Common myeloid progenitor, CD34-positive (primary cell): ENCODE measurements at regions not wholly inside any gene's neighbourhood (a gene's known extent, or its start where the extent isn't known, plus 50 kb on each side); places are given as distances from the start of the nearest gene placed in this dataset.

Source experiments
- CTCF ChIA-PET: fragments of 350-600 bp; sonication (Branson Sonifier 250); formaldehyde crosslinking; loops from one replicate; lab custom pipeline; 2021; ENCODE audit warnings: antibody characterized with exemption; lab: Charles Lee
- POLR2A ChIA-PET: fragments of 350-600 bp; sonication (Branson Sonifier 250); formaldehyde crosslinking; loops from one replicate; lab custom pipeline; 2021; ENCODE audit warnings: antibody characterized with exemption; lab: Charles Lee
- DNase-seq, 3 donors: peaks; one replicate each; pipeline versions ENCODE4 v3.0.0 to v3.0.0-alpha.2; 2013
- H3K27ac ChIP-seq, 2 experiments: 1 replicate in 1 of 2; 2 replicates in 1 of 2; pipeline ENCODE4 v1.7.0; 2013; ENCODE audit warnings: inconsistent platforms in 2 of 2, low read length in 2 of 2, mild to moderate bottlenecking in 2 of 2, low read depth in 1 of 2, moderate library complexity in 1 of 2; ENCODE audit not compliant: severe bottlenecking in 2 of 2, insufficient read depth in 1 of 2, poor library complexity in 1 of 2
- H3K27me3 ChIP-seq, 5 experiments: replicated peaks in 2 of 5; 1 replicate in 3 of 5; 2 replicates in 2 of 5; pipeline versions ENCODE4 v1.6.1 to v1.7.0; 2013; ENCODE audit warnings: low read length in 4 of 5, mild to moderate bottlenecking in 2 of 5, moderate library complexity in 2 of 5, inconsistent platforms in 1 of 5; ENCODE audit not compliant: insufficient read depth in 5 of 5, control insufficient read depth in 4 of 5
- H3K36me3 ChIP-seq, 4 experiments: 1 replicate in 2 of 4; 2 replicates in 2 of 4; pipeline versions ENCODE4 v1.6.1 to v1.7.0; 2013; ENCODE audit warnings: low read length in 3 of 4, control low read depth in 1 of 4, mild to moderate bottlenecking in 1 of 4; ENCODE audit not compliant: control insufficient read depth in 4 of 4, insufficient read depth in 4 of 4
- H3K4me1 ChIP-seq, 4 experiments: 1 replicate in 3 of 4; 2 replicates in 1 of 4; pipeline versions ENCODE4 v1.6.1 to v1.7.1; 2013; ENCODE audit warnings: low read length in 3 of 4, mild to moderate bottlenecking in 3 of 4, control low read depth in 1 of 4, inconsistent platforms in 1 of 4, moderate library complexity in 1 of 4; ENCODE audit not compliant: control insufficient read depth in 4 of 4, insufficient read depth in 4 of 4; ENCODE audit errors: control extremely low read depth in 1 of 4
- H3K4me3 ChIP-seq, 7 experiments: 1 replicate in 4 of 7; 2 replicates in 3 of 7; pipeline versions ENCODE4 v1.5.1 to v1.7.0; 2013; ENCODE audit warnings: mild to moderate bottlenecking in 7 of 7, low read length in 6 of 7, moderate library complexity in 6 of 7, inconsistent platforms in 2 of 7, low read depth in 2 of 7, control low read depth in 1 of 7; ENCODE audit not compliant: insufficient read depth in 4 of 7, control insufficient read depth in 1 of 7; ENCODE audit errors: extremely low read depth in 1 of 7
- H3K9me3 ChIP-seq, 5 experiments: 1 replicate in 4 of 5; 2 replicates in 1 of 5; pipeline versions ENCODE4 v1.6.1 to v1.7.1; 2013; ENCODE audit warnings: low read length in 4 of 5, mild to moderate bottlenecking in 2 of 5, inconsistent platforms in 1 of 5, low read depth in 1 of 5, moderate library complexity in 1 of 5; ENCODE audit not compliant: control insufficient read depth in 4 of 5, insufficient read depth in 2 of 5; ENCODE audit errors: control extremely low read depth in 1 of 5
- WGBS: methylation state at CpG from one replicate; pipeline ENCODE4 v1.1.5; 2013; ENCODE audit not compliant: insufficient coverage; 5-methylcytosine and 5-hydroxymethylcytosine counted together

DNA sequence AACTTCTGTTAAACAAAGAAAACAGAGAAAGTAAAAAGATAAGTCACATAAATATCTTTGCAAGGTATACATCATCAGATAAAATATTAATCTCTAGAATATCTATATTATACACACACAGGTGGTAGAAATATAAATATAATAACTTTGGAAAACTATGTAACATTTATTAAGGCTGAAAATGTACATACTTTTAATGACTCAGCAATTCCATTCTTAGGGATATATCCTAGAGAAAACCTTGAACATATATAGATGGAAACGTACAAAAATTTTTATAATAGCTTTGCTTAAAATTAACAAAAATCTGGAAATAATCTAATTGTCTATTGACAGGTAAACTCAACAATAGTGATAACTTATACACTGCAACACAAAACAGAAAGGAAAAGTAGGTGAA is 381.3 kb downstream of the GPD2 start:
- DNase-seq, result no peak
- POLR2A ChIA-PET, result no interaction called here
- WGBS, result no CpG with 5 or more reads among the region's 1 CpG
- no peaks in the 10 kb centered on the region for H3K9me3 ChIP-seq
- CTCF ChIA-PET, result no interaction called here
- no peak overlapping the region for H3K27ac ChIP-seq
- H3K4me1 ChIP-seq, result no peaks in the 10 kb centered on the region
- H3K36me3 ChIP-seq, result no peaks in the 10 kb centered on the region
- H3K4me3 ChIP-seq, result no peak overlapping the region
- no peaks in the 10 kb centered on the region for H3K27me3 ChIP-seq

DNA sequence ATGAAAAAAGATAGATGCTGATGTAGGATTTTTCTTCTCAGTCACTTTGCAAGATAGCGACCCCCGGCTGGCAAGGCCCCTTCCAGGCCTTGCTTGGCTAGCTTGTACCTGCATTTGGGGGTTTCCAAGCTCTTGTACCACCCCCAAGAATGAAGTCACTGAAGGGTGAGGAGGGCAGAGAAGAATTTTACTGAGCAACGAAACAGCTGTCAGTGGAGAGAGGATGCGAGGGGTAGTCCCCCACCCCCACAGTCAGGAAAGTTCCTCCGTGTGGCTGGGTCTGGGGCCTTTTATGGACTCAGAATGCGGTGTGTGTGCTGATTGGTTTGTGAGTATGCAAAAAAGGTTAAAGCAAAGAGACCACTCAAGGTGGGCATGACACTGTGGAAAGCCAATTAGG is 382.0 kb downstream of the GPD2 start:
- no peak for DNase-seq
- 97% methylated on average over 5 of the region's 6 CpGs for WGBS
- POLR2A ChIA-PET, result no interaction called here

DNA sequence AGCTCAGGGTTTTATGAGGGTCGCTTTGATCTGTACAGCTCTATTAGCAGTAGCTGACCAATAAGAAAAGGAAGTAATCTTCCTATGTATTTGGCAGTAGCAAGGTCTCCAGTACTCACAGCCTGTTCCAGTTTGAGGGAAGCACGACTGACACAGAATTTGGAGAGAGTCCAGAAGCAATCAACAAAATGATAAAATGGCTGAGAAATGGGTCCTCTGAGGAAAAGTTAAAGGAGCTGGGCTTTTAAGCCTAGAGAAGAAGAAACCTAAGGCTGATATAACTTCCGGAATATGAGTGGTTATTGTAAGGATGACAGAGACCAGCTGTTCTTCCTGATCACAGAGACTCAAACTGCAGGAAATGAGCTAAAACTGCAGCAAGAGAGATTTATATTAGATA is 382.8 kb downstream of the GPD2 start:
- POLR2A ChIA-PET, result no interaction called here
- H3K4me3 ChIP-seq, result no peak overlapping the region
- DNase-seq, result no peak
- H3K36me3 ChIP-seq, result no peaks in the 10 kb centered on the region
- no peaks in the 10 kb centered on the region for H3K4me1 ChIP-seq
- H3K27ac ChIP-seq, result no peak overlapping the region
- CTCF ChIA-PET, result interaction anchor here (1.1 kb wide), 1 partner anchor 9 kb away, joined by 3 read pairs; no protein-coding TSS in a partner anchor
- H3K27me3 ChIP-seq, result no peaks in the 10 kb centered on the region
- no peaks in the 10 kb centered on the region for H3K9me3 ChIP-seq
- WGBS, result 42% methylated on average over 3 of the region's 3 CpGs

More for the DNA sequence above, 382.0 kb downstream of the GPD2 start:
- H3K36me3 ChIP-seq, result no peaks in the 10 kb centered on the region
- H3K9me3 ChIP-seq, result no peaks in the 10 kb centered on the region
- H3K27me3 ChIP-seq, result no peaks in the 10 kb centered on the region
- no peak overlapping the region for H3K4me3 ChIP-seq
- no peak overlapping the region for H3K27ac ChIP-seq
- H3K4me1 ChIP-seq, result no peaks in the 10 kb centered on the region
- CTCF ChIA-PET, result no interaction called here

GRCh38 chr2:156826341-156826933 is 390.3 kb downstream of the GPD2 start:
- no peaks in the 10 kb centered on the region for H3K4me1 ChIP-seq
- POLR2A ChIA-PET, result no interaction called here
- H3K36me3 ChIP-seq, result no peaks in the 10 kb centered on the region
- no peak overlapping the region for H3K4me3 ChIP-seq
- WGBS, result no CpG with 5 or more reads among the region's 2 CpGs
- no peak overlapping the region for H3K27ac ChIP-seq
- CTCF ChIA-PET, result no interaction called here
- no peak for DNase-seq
- no peaks in the 10 kb centered on the region for H3K27me3 ChIP-seq
- H3K9me3 ChIP-seq, result peaks cover 0 to 7% (median 0%) of the 10 kb centered on the region in 5 experiments

GRCh38 chr2:156834431-156834830 is 398.3 kb downstream of the GPD2 start:
- H3K4me3 ChIP-seq, result no peak overlapping the region
- ChIA-PET CTCF (no interaction called here), POLR2A (no interaction called here)
- no peaks in the 10 kb centered on the region for H3K27me3 ChIP-seq
- WGBS, result 100% methylated on average over 1 of the region's 1 CpG
- no peaks in the 10 kb centered on the region for H3K4me1 ChIP-seq
- DNase-seq, result no peak
- no peaks in the 10 kb centered on the region for H3K36me3 ChIP-seq
- H3K27ac ChIP-seq, result no peak overlapping the region
- H3K9me3 ChIP-seq, result peaks cover 0 to 2% (median 0%) of the 10 kb centered on the region in 5 experiments

DNA sequence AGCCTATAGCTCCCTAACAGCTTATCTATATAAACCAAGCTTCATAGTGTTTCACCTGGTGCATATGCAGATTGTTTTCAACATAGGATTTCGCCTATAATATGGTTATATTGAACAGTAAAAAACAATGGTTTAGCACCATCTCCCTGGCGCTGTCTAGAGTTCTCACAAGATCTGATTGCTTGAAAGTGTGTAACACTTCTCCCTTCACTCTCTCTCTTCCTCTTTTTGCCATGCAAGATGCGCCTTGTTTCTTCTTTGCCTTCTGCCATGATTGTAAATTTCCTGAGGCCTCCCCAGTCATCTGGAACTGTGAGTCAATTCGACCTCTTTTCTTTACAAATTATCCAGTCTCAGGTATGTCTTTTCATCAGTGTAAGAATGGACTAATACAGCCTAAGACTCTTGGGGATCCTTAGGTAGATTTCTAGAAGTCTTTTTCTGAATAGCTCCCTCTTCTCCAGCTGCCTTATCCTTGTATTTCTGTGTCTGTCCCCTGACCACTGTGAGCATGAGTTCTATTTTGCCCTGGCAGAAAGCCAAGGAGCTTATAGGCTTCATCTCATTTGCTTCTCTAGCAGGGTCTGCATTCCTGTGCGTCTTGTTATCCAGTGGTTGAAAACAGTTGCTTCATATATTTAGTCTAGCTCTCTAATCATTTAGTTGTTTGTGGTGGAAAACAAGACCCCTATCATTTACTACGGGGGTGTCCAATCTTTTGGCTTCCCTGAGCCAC is 401.6 kb downstream of the GPD2 start:
- Histone ChIP-seq H3K9me3 (peaks cover 0 to 2% (median 0%) of the 10 kb centered on the region in 5 experiments), H3K36me3 (no peaks in the 10 kb centered on the region), H3K4me3 (no peak overlapping the region), H3K4me1 (no peaks in the 10 kb centered on the region), H3K27me3 (peaks cover 0 to 2% (median 0%) of the 10 kb centered on the region in 5 experiments), H3K27ac (no peak overlapping the region)
- no peak for DNase-seq
- ChIA-PET CTCF (interaction anchor here (1.0 kb wide), 1 partner anchor 36 kb away, joined by 3 read pairs; no protein-coding TSS in a partner anchor), POLR2A (interaction anchor here (0.5 kb wide), 1 partner anchor 9 kb away, joined by 3 read pairs; no protein-coding TSS in a partner anchor)
- 100% methylated on average over 2 of the region's 6 CpGs for WGBS

GRCh38 chr2:156841321-156841720 is 405.1 kb downstream of the GPD2 start:
- 60% methylated on average over 1 of the region's 3 CpGs for WGBS
- CTCF ChIA-PET, result no interaction called here

More at GRCh38 chr2:156841321-156841720, 405.1 kb downstream of the GPD2 start:
- H3K27me3 ChIP-seq, result peaks cover 0 to 2% (median 0%) of the 10 kb centered on the region in 5 experiments
- POLR2A ChIA-PET, result no interaction called here
- H3K27ac ChIP-seq, result no peak overlapping the region
- peaks cover 0 to 2% (median 0%) of the 10 kb centered on the region in 5 experiments for H3K9me3 ChIP-seq
- H3K4me3 ChIP-seq, result no peak overlapping the region
- no peak for DNase-seq
- H3K36me3 ChIP-seq, result no peaks in the 10 kb centered on the region
- no peaks in the 10 kb centered on the region for H3K4me1 ChIP-seq
